Stimulated activated CD4-positive, alpha-beta T cell treated with anti-CD3 and anti-CD28 coated beads, Interleukin-2, amount 100 ng/mL, for 48 hours (primary cell): ENCODE measurements at regions not wholly inside any gene's neighbourhood (a gene's known extent, or its start where the extent isn't known, plus 50 kb on each side); places are given as distances from the start of the nearest gene placed in this dataset.

ENCODE experiments used
- DNase-seq, 2 donors: peaks; one replicate each; pipeline ENCODE4 v3.0.0-alpha.2; 2020

GRCh38 chr5:62695274-62695673 is 116.7 kb downstream of the LRRC70 start:
- DNase-seq = no peak

DNA sequence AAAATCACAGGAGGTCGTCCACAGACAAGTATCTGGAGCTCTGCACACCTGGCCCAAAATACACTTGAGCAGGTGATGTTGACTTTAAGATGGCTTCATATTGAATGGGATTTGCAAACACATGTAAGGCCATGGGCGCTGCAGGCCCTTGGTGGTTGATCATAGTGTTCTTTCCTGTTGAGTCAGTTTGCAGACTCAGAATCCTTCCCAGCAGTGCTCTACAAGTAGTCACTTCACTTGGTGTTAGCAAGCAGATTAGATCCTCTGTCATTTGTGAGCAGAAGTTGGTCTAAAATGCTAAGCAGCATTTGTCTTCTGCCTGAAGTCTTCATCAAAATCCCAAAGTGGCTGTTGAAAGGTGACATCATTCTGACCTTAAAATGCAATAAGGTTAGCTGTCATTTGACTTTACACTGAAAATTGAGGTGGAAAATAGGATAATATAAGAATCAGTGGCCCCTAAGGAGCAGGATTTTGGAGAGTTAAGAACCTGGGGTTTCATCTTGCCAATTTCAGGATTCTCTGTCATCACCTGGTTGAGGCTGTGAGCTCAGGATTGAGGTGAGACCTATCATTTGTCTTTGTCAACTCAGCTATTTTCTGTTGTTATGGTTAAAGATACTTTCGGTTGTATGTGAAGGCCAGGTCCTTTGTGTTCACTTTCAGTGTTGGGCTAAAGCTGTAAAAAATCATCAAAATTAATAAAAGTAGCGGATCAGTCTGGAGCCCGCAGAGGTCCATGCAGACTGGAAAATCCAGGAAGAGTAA is 114.5 kb downstream of the LRRC70 start:
- no peak for DNase-seq

DNA sequence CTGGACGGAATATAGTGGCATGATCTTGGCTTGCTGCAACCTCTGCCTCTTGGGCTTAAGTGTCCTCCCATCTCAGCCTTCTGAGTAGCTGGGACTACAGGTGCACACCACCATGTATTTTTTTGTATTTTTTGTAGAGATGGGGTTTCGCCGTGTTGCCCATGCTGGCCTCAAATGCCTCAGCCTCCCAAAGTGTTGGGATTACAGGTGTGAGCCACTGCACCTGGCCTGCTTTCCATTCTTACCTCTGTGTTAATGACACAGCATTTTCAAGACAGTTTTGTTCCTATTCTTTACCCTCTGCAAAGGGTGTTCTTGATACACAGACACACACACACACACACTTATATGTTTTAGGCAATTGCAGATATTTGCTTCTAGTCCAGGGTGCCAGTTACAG is 113.3 kb downstream of the LRRC70 start:
- DNase-seq = no peak

DNA sequence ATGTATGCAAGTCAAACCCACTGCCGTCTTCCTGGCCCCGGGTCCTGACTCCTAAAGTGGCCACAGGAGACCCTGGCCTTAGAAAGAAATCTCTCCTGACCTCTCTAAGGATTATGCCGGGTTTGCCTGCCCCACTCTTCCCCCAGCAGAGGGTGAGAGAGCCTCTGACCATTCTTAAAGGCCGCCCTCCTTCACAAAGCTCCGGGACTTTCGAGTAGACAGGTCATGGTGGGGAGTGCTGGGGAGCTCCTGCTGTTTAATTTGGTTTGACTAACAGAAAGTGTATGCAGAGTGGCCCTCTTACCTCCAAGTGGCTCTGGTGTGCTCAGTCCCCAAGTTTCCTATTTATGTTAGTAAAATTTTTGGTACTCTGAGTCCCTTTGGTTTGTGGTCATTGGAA is 111.8 kb downstream of the LRRC70 start:
- DNase-seq = no peak

DNA sequence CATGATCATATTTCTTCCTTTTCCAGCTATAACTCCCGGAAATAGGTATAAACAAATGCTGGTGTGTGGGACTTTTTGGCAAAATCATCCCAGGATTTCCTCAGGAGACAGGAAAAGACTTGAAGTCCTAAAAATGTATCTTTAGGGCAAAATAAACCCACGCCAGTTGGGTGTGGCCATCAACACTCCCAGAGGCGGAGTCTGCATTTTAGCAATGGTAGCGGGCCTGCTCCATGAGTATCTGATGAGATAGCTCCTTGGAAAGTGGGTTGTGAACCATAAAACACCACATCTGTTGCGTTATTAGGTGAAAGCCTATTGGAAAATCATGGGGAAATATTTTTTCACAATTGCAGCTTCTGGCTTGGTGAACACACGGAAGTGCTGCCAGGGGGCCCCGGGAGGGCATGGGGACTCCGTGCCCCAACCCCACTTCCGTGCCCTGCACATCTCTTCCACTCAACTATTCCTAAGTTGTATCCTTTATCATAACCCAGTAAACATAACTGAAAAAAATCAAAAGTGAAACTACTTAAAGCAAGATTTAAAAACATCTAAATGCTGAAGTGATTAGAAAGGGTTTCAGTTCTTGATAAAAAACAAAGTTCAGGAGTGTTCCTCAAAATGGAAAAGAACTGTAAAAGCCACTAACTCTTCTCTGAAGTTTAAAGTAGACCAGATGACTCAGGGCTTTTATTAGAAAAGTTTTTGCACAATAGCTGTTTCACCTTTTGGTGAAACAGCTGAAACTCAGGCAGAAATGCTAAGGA is 111.2 kb downstream of the LRRC70 start:
- DNase-seq = no peak

GRCh38 chr5:62686692-62687091 is 108.1 kb downstream of the LRRC70 start:
- no peak for DNase-seq

GRCh38 chr5:62685221-62685620 is 106.6 kb downstream of the LRRC70 start:
- DNase-seq = no peak

DNA sequence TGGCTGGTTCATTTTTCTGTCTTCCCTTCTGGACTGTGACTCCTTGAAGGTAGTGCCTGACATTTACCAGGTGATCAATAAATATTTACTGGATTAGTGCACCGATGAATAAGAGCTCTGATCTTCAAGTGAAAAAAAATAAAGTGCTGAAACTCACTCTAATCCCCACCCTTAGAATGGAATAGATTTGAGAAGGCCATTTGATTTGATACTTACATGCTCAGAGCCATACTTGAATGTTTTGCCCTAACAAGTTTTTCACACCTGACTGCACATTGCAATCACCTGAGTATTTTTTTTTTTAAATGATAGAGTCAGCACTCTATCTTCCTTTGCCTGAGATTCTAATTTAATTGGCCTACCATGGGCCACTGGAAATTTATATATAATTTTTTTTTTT is 105.7 kb downstream of the LRRC70 start:
- DNase-seq = no peak

DNA sequence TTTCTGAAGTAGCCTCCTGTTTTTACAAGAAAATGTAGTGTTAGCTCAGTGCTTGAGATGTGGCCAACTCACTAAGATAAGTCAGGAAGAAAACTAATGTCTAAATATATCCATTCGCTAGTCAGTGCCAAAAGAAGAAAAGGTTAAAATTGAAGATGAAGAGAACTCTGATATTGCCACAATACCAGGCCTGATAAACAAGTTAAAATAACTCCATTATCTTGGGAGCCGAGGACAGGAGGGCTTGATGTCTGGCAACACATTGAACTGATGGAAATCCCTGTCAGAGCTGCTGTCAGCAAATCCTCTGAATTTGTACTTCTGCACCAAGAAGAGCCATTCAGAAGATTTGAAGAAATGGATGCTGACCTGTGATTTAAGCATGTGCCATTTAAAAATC is 103.4 kb downstream of the LRRC70 start:
- no peak for DNase-seq

- no peak for DNase-seq
Observed at GRCh38 chr5:62681117-62681850, 102.7 kb downstream of the LRRC70 start.

GRCh38 chr5:62680121-62680520 is 101.5 kb downstream of the LRRC70 start:
- DNase-seq = no peak
